ENCODE measurements at regions not wholly inside any gene's neighbourhood (a gene's known extent, or its start where the extent isn't known, plus 50 kb on each side); places are given as distances from the start of the nearest gene placed in this dataset.
A peak's percentile ranks its signal among the peaks of the same experiment; 100 is the strongest.
"Not testable (repeated sequence)": the region's sequence is repeated elsewhere in the genome, so short reads cannot be mapped to it uniquely, and the experiment has no call there.

GRCh38 chr2:113386780-113387433, 50.6 kb upstream of the ZNG1B start:
- H3K4me3 ChIP-seq; H3K36me3 ChIP-seq (replicated peaks); H3K27me3 ChIP-seq (ENCODE audit: low read depth); in situ Hi-C loops (cut with MboI; ENCODE audit: low sequenced_read_pairs); DNase-seq (ENCODE audit: low spot score in 2 of 2); H3K9me3 ChIP-seq; H3K4me1 ChIP-seq: not testable (repeated sequence)

- not testable (repeated sequence) for H3K27me3 ChIP-seq (ENCODE audit: low read depth); H3K4me3 ChIP-seq; H3K9me3 ChIP-seq; H3K36me3 ChIP-seq (replicated peaks); H3K4me1 ChIP-seq; DNase-seq (ENCODE audit: low spot score in 2 of 2)
- in situ Hi-C loops (cut with MboI; ENCODE audit: low sequenced_read_pairs): loop anchor here (10.0 kb wide), 2 partner anchors 175 to 245 kb away; no protein-coding TSS in a partner anchor
These were observed 57.9 kb upstream of the ZNG1B start for GRCh38 chr2:113379621-113380020.

- no peaks in the 10 kb centered on the region for H3K4me1 ChIP-seq
- H3K9me3 ChIP-seq: no peaks in the 10 kb centered on the region
- no peaks in the 10 kb centered on the region; the same call in 1 of the 2 replicates for H3K27me3 ChIP-seq (ENCODE audit: low read depth)
- H3K36me3 ChIP-seq (replicated peaks): no peaks in the 10 kb centered on the region
- H3K4me3 ChIP-seq: no peak overlapping the region
- DNase-seq (ENCODE audit: low spot score in 2 of 2): no peak
- in situ Hi-C loops (cut with MboI; ENCODE audit: low sequenced_read_pairs): loop anchor here (10.0 kb wide), 2 partner anchors 172 to 242 kb away; no protein-coding TSS in a partner anchor
These were observed 60.5 kb upstream of the ZNG1B start for GRCh38 chr2:113376913-113377445.

GRCh38 chr2:113376253-113376912, 61.1 kb upstream of the ZNG1B start:
- in situ Hi-C loops (cut with MboI; ENCODE audit: low sequenced_read_pairs): loop anchor here (10.0 kb wide), 2 partner anchors 172 to 242 kb away; no protein-coding TSS in a partner anchor

GRCh38 chr2:113374857-113375256, 62.6 kb upstream of the ZNG1B start:
- not testable (repeated sequence) for DNase-seq (ENCODE audit: low spot score in 2 of 2); H3K9me3 ChIP-seq; H3K27me3 ChIP-seq (ENCODE audit: low read depth); H3K36me3 ChIP-seq (replicated peaks); H3K4me3 ChIP-seq; H3K4me1 ChIP-seq
- in situ Hi-C loops (cut with MboI; ENCODE audit: low sequenced_read_pairs): loop anchor here (10.0 kb wide), 2 partner anchors 170 to 240 kb away; no protein-coding TSS in a partner anchor

More at GRCh38 chr2:113376253-113376912, 61.1 kb upstream of the ZNG1B start:
- no peaks in the 10 kb centered on the region; the same call in 1 of the 2 replicates for H3K27me3 ChIP-seq (ENCODE audit: low read depth)
- no peaks in the 10 kb centered on the region for H3K9me3 ChIP-seq
- no peaks in the 10 kb centered on the region for H3K36me3 ChIP-seq (replicated peaks)
- no peak for DNase-seq (ENCODE audit: low spot score in 2 of 2)
- H3K4me3 ChIP-seq: no peak overlapping the region
- no peaks in the 10 kb centered on the region for H3K4me1 ChIP-seq

- in situ Hi-C loops (cut with MboI; ENCODE audit: low sequenced_read_pairs): loop anchor here (10.0 kb wide), 2 partner anchors 168 to 238 kb away; no protein-coding TSS in a partner anchor
- not testable (repeated sequence) for H3K4me3 ChIP-seq
These were observed 65.1 kb upstream of the ZNG1B start for GRCh38 chr2:113372258-113372834.

GRCh38 chr2:113370478-113371091, 66.9 kb upstream of the ZNG1B start:
- no peaks in the 10 kb centered on the region; the same call in 1 of the 2 replicates for H3K27me3 ChIP-seq (ENCODE audit: low read depth)
- H3K4me3 ChIP-seq: no peak overlapping the region
- in situ Hi-C loops (cut with MboI; ENCODE audit: low sequenced_read_pairs): loop anchor here (10.0 kb wide), 2 partner anchors 166 to 236 kb away; no protein-coding TSS in a partner anchor
- H3K9me3 ChIP-seq: no peaks in the 10 kb centered on the region
- peak; percentile 61 to 69 for DNase-seq (ENCODE audit: low spot score in 2 of 2)
- H3K36me3 ChIP-seq (replicated peaks): no peaks in the 10 kb centered on the region
- H3K4me1 ChIP-seq: no peaks in the 10 kb centered on the region

More at GRCh38 chr2:113372258-113372834, 65.1 kb upstream of the ZNG1B start:
- not testable (repeated sequence) for H3K4me1 ChIP-seq; H3K27me3 ChIP-seq (ENCODE audit: low read depth); H3K36me3 ChIP-seq (replicated peaks); H3K9me3 ChIP-seq
- peak in 1 of 2 experiments; percentile 24 for DNase-seq (ENCODE audit: low spot score in 2 of 2)

- in situ Hi-C loops (cut with MboI; ENCODE audit: low sequenced_read_pairs): loop anchor here (10.0 kb wide), 2 partner anchors 165 to 235 kb away; no protein-coding TSS in a partner anchor
- no peaks in the 10 kb centered on the region for H3K36me3 ChIP-seq (replicated peaks)
- no peaks in the 10 kb centered on the region for H3K4me1 ChIP-seq
- no peaks in the 10 kb centered on the region for H3K9me3 ChIP-seq
- DNase-seq (ENCODE audit: low spot score in 2 of 2): no peak
- H3K27me3 ChIP-seq (ENCODE audit: low read depth): no peaks in the 10 kb centered on the region
- no peak overlapping the region for H3K4me3 ChIP-seq
These were observed 67.5 kb upstream of the ZNG1B start for GRCh38 chr2:113370030-113370429.

GRCh38 chr2:113368581-113368980, 68.9 kb upstream of the ZNG1B start:
- in situ Hi-C loops (cut with MboI; ENCODE audit: low sequenced_read_pairs); H3K9me3 ChIP-seq; H3K4me1 ChIP-seq; H3K27me3 ChIP-seq (ENCODE audit: low read depth); H3K36me3 ChIP-seq (replicated peaks); DNase-seq (ENCODE audit: low spot score in 2 of 2); H3K4me3 ChIP-seq: not testable (repeated sequence)

GRCh38 chr2:113366821-113367220, 70.7 kb upstream of the ZNG1B start:
- H3K36me3 ChIP-seq (replicated peaks); in situ Hi-C loops (cut with MboI; ENCODE audit: low sequenced_read_pairs); H3K27me3 ChIP-seq (ENCODE audit: low read depth); H3K4me1 ChIP-seq; H3K9me3 ChIP-seq; DNase-seq (ENCODE audit: low spot score in 2 of 2); H3K4me3 ChIP-seq: not testable (repeated sequence)

- H3K36me3 ChIP-seq (replicated peaks); H3K4me3 ChIP-seq; DNase-seq (ENCODE audit: low spot score in 2 of 2); in situ Hi-C loops (cut with MboI; ENCODE audit: low sequenced_read_pairs); H3K9me3 ChIP-seq; H3K4me1 ChIP-seq; H3K27me3 ChIP-seq (ENCODE audit: low read depth): not testable (repeated sequence)
These were observed 71.7 kb upstream of the ZNG1B start for GRCh38 chr2:113365791-113366190.

- DNase-seq (ENCODE audit: low spot score in 2 of 2); H3K36me3 ChIP-seq (replicated peaks); H3K9me3 ChIP-seq; H3K4me3 ChIP-seq; in situ Hi-C loops (cut with MboI; ENCODE audit: low sequenced_read_pairs); H3K4me1 ChIP-seq; H3K27me3 ChIP-seq (ENCODE audit: low read depth): not testable (repeated sequence)
These were observed 72.2 kb upstream of the ZNG1B start for GRCh38 chr2:113365290-113365689.

GRCh38 chr2:113361051-113361450, 76.4 kb upstream of the ZNG1B start:
- DNase-seq (ENCODE audit: low spot score in 2 of 2): no peak
- Histone ChIP-seq H3K9me3 (no peaks in the 10 kb centered on the region), H3K4me3 (no peak overlapping the region), H3K4me1 (no peaks in the 10 kb centered on the region), H3K27me3 (ENCODE audit: low read depth) (no peaks in the 10 kb centered on the region), H3K36me3 (replicated peaks) (no peaks in the 10 kb centered on the region)
- in situ Hi-C loops (cut with MboI; ENCODE audit: low sequenced_read_pairs): no loop called here

All from HAP-1 (cell line).